Upper lobe of left lung (tissue), 6 donors: ENCODE measurements at regions not wholly inside any gene's neighbourhood (a gene's known extent, or its start where the extent isn't known, plus 50 kb on each side); places are given as distances from the start of the nearest gene placed in this dataset.
A peak's percentile ranks its signal among the peaks of the same experiment; 100 is the strongest.

Source experiments
- ATAC-seq, 2 donors: fragments of 200-7000 bp; cut with Tn5 transposase; one replicate each; pipeline ENCODE4 v1.9.1; 2022; ENCODE audit warnings: mild to moderate bottlenecking in 2 of 2, moderate library complexity in 2 of 2; ENCODE audit not compliant: low FRiP score in 2 of 2
- DNase-seq, 2 donors: peaks; one replicate each; pipeline ENCODE4 v3.0.0-alpha.2; 2019 to 2020
- H3K27ac ChIP-seq, 4 donors: fragments of 200-600 bp; sonication (generic); one replicate each; pipeline ENCODE4 v1.5.1; 2016 to 2019
- H3K27me3 ChIP-seq, 4 donors: fragments of 200-600 bp; sonication (generic); one replicate each; pipeline ENCODE4 v1.5.1; 2017 to 2019
- H3K36me3 ChIP-seq, 4 donors: fragments of 200-600 bp; sonication (generic); one replicate each; pipeline ENCODE4 v1.5.1; 2016 to 2019
- H3K4me1 ChIP-seq, 4 donors: fragments of 200-600 bp; sonication (generic); one replicate each; pipeline ENCODE4 v1.5.1; 2018 to 2019
- H3K4me3 ChIP-seq, 4 donors: fragments of 200-600 bp; sonication (generic); one replicate each; pipeline ENCODE4 v1.5.1; 2017 to 2019; ENCODE audit warnings: mild to moderate bottlenecking in 2 of 4, moderate library complexity in 1 of 4
- H3K9me3 ChIP-seq, 4 donors: fragments of 200-600 bp; sonication (generic); one replicate each; pipeline ENCODE4 v1.5.1; 2018 to 2019
- EP300 ChIP-seq, 4 donors: sonication (generic); formaldehyde crosslinking; IDR thresholded peaks; one replicate each; pipeline ENCODE4 v1.5.1; 2017; ENCODE audit warnings: antibody characterized with exemption in 4 of 4, control low read depth in 2 of 4
- POLR2A ChIP-seq, 4 donors: fragments of 450-650 bp; IDR thresholded peaks; one replicate each; pipeline ENCODE4 v1.5.1; 2016 to 2017; ENCODE audit warnings: antibody characterized with exemption in 4 of 4, mild to moderate bottlenecking in 2 of 4
- POLR2AphosphoS5 ChIP-seq, 2 donors: sonication (generic); formaldehyde crosslinking; IDR thresholded peaks; one replicate each; pipeline ENCODE4 v1.5.1; 2017; ENCODE audit warnings: antibody characterized with exemption in 2 of 2
- WGBS, 2 donors: methylation state at CpG; one replicate each; pipeline ENCODE4 v1.1.5; 2017 to 2018; 5-methylcytosine and 5-hydroxymethylcytosine counted together
- TF ChIP-seq, protein P1 (sequence below), 6 experiments: fragments of 450-650 bp in 4 of 6; fragments of 200-600 bp in 2 of 6; sonication (generic) in 2 of 6; IDR thresholded peaks; one replicate each; pipeline ENCODE4 v1.5.1; 2016 to 2019; ENCODE audit warnings: antibody characterized with exemption in 6 of 6
- donor health status: DM: no; HTN: no; CAD: no; lungs with moderate emphysema.
- donor health status: DM: no; HTN: yes; CAD: no; lungs with severe emphysema.

DNA sequence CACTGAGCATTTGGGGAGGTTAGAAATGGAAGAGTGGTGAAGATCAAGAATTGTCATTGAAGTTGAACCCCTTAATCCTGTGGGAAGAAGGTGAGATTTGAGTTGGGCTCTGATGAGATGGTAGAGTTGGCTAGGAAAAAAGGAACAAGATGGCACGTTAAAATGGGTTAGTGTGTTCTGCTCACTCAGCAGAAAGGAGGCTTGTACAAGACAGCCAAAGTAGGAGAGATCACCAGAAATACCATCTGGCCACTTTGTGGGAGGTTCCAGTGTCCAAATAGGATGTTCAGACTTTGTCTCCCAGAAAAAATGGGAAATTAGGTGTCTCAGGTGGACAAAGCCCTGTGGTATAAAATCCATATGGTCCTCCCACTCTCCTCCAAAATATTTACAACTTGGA, 56.0 kb upstream of the SLC14A2 start:
- H3K27me3 ChIP-seq = no peaks in the 10 kb centered on the region
- DNase-seq (no peak), ATAC-seq (no peak)
- TF ChIP-seq EP300 (IDR thresholded peaks at IDR 0.05) = no peak
- no peak for TF ChIP-seq POLR2A (IDR thresholded peaks at IDR 0.05)
- TF ChIP-seq POLR2AphosphoS5 (IDR thresholded peaks at IDR 0.05) = no peak
- TF ChIP-seq, protein P1, sequence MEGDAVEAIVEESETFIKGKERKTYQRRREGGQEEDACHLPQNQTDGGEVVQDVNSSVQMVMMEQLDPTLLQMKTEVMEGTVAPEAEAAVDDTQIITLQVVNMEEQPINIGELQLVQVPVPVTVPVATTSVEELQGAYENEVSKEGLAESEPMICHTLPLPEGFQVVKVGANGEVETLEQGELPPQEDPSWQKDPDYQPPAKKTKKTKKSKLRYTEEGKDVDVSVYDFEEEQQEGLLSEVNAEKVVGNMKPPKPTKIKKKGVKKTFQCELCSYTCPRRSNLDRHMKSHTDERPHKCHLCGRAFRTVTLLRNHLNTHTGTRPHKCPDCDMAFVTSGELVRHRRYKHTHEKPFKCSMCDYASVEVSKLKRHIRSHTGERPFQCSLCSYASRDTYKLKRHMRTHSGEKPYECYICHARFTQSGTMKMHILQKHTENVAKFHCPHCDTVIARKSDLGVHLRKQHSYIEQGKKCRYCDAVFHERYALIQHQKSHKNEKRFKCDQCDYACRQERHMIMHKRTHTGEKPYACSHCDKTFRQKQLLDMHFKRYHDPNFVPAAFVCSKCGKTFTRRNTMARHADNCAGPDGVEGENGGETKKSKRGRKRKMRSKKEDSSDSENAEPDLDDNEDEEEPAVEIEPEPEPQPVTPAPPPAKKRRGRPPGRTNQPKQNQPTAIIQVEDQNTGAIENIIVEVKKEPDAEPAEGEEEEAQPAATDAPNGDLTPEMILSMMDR (IDR thresholded peaks at IDR 0.05) = no peak
- no peaks in the 10 kb centered on the region for H3K4me1 ChIP-seq
- no peak overlapping the region for H3K27ac ChIP-seq
- H3K36me3 ChIP-seq = no peaks in the 10 kb centered on the region
- WGBS, 2 donors = 87 to 92% methylated on average over 1 of the region's 1 CpG
- no peaks in the 10 kb centered on the region for H3K9me3 ChIP-seq
- no peak overlapping the region for H3K4me3 ChIP-seq

DNA sequence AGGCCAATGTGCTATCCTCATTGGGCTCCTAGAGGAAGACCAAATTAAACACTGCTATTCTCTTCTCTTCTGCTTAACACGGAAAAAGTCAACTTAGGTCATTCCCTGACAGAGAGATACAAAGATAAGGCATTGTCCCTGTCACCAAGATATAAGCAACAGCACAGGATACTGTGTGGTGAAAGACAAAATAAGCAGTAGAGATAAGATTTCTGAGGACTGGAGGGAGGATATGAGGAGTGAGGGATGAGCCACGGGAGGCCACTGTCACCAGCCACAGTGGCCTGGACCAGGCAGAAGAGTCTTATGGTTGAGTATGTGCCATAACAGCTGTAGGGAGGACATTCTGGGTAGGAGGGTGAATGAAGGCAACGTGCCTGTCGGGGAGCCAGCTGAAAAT, 54.4 kb upstream of the SLC14A2 start:
- H3K4me3 ChIP-seq = no peak overlapping the region
- WGBS, 2 donors = 57 to 62% methylated on average over 4 of the region's 4 CpGs

DNA sequence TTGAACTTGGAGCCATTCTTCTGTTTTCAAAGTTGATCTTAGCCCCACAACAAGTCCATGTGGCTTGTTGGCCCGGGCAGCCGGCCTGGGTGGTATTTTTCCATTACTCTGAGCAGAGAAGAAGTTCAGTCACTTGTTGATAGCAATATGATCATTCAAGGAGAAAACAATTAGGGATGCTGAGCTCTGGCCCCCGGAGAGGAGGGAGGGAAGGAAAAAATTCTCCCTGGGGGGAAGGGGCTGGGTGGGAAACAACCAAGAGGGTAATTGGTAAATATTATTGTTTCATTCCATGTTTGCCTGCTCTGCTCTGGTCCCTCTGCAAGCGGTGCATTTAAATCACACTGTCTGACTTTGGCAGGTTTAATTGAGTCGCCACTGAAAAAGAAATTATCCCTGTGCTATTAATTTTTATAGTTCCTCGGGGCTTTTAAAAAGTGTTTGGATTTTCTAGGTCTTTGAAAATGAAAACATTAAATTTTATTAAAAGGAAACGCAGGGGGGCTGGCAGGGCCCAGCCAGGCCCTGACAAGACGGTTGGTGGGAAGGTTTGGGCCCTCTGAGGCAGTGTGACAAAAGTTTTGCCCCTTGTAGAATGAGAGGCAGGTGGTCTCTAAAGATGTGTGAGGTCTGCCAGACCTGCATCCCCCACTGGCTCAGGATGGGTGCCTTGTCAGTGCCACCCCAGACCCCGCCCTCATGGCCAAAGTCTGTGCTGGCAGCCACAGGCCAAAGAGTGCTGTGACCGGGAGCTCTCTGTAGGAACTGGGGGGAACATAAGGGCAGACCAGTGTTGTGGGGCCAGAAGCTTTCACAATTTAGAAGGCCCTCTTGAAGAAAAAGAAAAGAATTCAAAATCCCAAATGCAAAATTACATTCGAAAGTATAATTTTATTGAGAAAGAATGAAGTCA, 52.5 kb upstream of the SLC14A2 start:
- 67 to 72% methylated on average over 11 of the region's 11 CpGs for WGBS, 2 donors
- ATAC-seq = no peak
- peak overlapping the region in 3 of 4 donors; percentile 15 to 74 (median 65) for H3K27ac ChIP-seq

More for the DNA sequence above, 54.4 kb upstream of the SLC14A2 start:
- Histone ChIP-seq H3K9me3 (no peaks in the 10 kb centered on the region), H3K27me3 (no peaks in the 10 kb centered on the region), H3K27ac (no peak overlapping the region), H3K4me1 (no peaks in the 10 kb centered on the region), H3K36me3 (no peaks in the 10 kb centered on the region)
- ATAC-seq (no peak), DNase-seq (no peak)
- TF ChIP-seq, protein P1 (IDR thresholded peaks at IDR 0.05) = no peak
- TF ChIP-seq POLR2AphosphoS5 (IDR thresholded peaks at IDR 0.05) = no peak
- no peak for TF ChIP-seq EP300 (IDR thresholded peaks at IDR 0.05)

DNA sequence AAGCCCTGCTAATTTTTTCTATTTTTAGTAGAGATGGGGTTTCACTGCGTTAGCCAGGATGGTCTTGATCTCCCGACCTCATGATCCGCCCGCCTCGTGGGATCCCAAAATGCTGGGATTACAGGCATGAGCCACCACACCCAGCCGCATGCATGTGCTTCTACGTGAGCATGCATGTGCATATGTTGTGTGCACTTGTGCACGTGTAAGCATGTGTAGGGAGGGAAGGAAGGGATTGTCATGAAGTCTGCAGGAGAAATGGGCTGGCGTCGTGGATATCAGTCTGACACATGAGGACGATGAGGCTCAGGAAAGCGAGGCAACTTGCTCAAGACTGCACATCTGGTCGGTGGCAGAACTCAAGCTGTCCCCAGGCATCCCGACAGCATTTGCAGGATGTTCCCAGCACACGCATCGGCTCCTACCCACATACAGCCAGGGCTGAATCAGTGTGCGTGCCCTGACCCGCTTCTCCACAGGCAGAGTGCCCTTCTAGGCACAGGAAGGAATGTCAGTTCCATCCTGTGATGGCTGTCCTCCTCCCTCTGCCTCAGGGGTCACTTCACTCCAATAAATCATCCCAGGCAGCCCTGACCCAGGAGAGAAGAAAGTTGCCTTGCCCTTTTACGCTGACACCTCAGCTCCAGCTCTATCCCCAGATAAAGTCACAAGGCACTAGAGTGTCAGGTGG, 49.9 kb upstream of the SLC14A2 start:
- Histone ChIP-seq H3K27me3 (no peaks in the 10 kb centered on the region), H3K9me3 (no peaks in the 10 kb centered on the region), H3K36me3 (no peaks in the 10 kb centered on the region), H3K4me1 (no peaks in the 10 kb centered on the region), H3K27ac (peak overlapping the region in 1 of 4 donors; percentile 27), H3K4me3 (no peak overlapping the region)
- no peak for ATAC-seq
- 80 to 81% methylated on average over 19 of the region's 19 CpGs for WGBS, 2 donors
- no peak for TF ChIP-seq EP300 (IDR thresholded peaks at IDR 0.05)
- TF ChIP-seq POLR2AphosphoS5 (IDR thresholded peaks at IDR 0.05) = no peak
- TF ChIP-seq, protein P1 (IDR thresholded peaks at IDR 0.05) = no peak
- TF ChIP-seq POLR2A (IDR thresholded peaks at IDR 0.05) = no peak
- DNase-seq = no peak

More for the DNA sequence above, 52.5 kb upstream of the SLC14A2 start:
- no peaks in the 10 kb centered on the region for H3K27me3 ChIP-seq
- no peaks in the 10 kb centered on the region for H3K36me3 ChIP-seq
- no peaks in the 10 kb centered on the region for H3K4me1 ChIP-seq
- H3K4me3 ChIP-seq = no peak overlapping the region
- H3K9me3 ChIP-seq = no peaks in the 10 kb centered on the region
- peak in 1 of 2 donors; percentile 13 for DNase-seq
- no peak for TF ChIP-seq EP300 (IDR thresholded peaks at IDR 0.05)
- TF ChIP-seq POLR2A (IDR thresholded peaks at IDR 0.05) = no peak
- TF ChIP-seq, protein P1 (IDR thresholded peaks at IDR 0.05) = no peak
